AG04450 (cell line): ENCODE measurements at regions not wholly inside any gene's neighbourhood (a gene's known extent, or its start where the extent isn't known, plus 50 kb on each side); places are given as distances from the start of the nearest gene placed in this dataset.

Source experiments
- CTCF ChIA-PET: fragments of 300-600, 350-600 bp; formaldehyde crosslinking; extraction: SDS; loops from one replicate; lab custom pipeline; 2022; ENCODE audit warnings: antibody characterized with exemption, inconsistent platforms; lab: Charles Lee
- POLR2A ChIA-PET: fragments of 350-600 bp; formaldehyde crosslinking; extraction: SDS; loops from one replicate; lab custom pipeline; 2021; ENCODE audit warnings: antibody characterized with exemption, inconsistent platforms; lab: Yijun Ruan, JAX
- DNase-seq: peaks from one replicate; pipeline ENCODE4 v3.0.0-alpha.2; 2011; ENCODE audit warnings: low read depth, low spot score
- H3K27ac ChIP-seq: one replicate; pipeline ENCODE4 v1.5.1; 2012; ENCODE audit warnings: low read depth, low read length, control low read depth
- H3K27me3 ChIP-seq: one replicate; pipeline ENCODE4 v1.6.0; 2012; ENCODE audit warnings: low read length; ENCODE audit not compliant: control insufficient read depth, insufficient read depth
- H3K4me3 ChIP-seq: 2 replicates; pipeline ENCODE4 v1.5.1; 2011; ENCODE audit warnings: mild to moderate bottlenecking, low read depth, low read length, control low read depth
- H3K9me3 ChIP-seq: 2 replicates; pipeline ENCODE4 v1.5.1; 2012; ENCODE audit warnings: low read length; ENCODE audit not compliant: control insufficient read depth, insufficient read depth
- CTCF ChIP-seq: IDR thresholded peaks from 2 replicates; pipeline ENCODE4 v1.5.1; 2011; ENCODE audit warnings: low read depth, low read length, control low read depth, inconsistent platforms

DNA sequence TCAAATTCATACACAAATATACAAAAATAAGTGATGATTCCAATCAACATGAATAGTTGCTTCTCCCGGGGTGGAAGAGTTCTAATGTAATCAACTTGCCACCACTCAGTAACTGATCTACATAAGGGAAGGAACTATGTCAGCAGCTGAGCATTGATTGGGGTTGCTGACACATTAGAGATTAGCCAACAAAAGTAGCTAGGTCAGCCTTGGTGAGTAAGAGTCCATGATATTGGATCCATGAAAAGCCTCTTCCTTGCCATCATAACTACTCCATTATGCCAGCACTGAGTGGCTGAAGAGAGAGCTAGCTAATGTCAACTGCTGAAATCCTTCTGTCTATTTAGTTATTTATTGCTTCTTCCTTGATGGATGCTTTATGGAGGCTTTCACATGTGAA is 309.8 kb downstream of the NFIB start:
- no peak for TF ChIP-seq CTCF
- DNase-seq, result no peak
- Histone ChIP-seq H3K27me3 (peaks cover 21% of the 10 kb centered on the region), H3K9me3 (no peaks in the 10 kb centered on the region), H3K27ac (no peak overlapping the region), H3K4me3 (no peak overlapping the region)
- CTCF ChIA-PET, result no interaction called here
- POLR2A ChIA-PET, result no interaction called here

- no peaks in the 10 kb centered on the region for H3K27me3 ChIP-seq
- no peak for TF ChIP-seq CTCF
- H3K9me3 ChIP-seq, result no peaks in the 10 kb centered on the region
- DNase-seq, result no peak
- CTCF ChIA-PET, result no interaction called here
- no peak overlapping the region for H3K4me3 ChIP-seq
- POLR2A ChIA-PET, result no interaction called here
- H3K27ac ChIP-seq, result no peak overlapping the region
Observed at GRCh38 chr9:13994240-13994639, 319.7 kb downstream of the NFIB start.

DNA sequence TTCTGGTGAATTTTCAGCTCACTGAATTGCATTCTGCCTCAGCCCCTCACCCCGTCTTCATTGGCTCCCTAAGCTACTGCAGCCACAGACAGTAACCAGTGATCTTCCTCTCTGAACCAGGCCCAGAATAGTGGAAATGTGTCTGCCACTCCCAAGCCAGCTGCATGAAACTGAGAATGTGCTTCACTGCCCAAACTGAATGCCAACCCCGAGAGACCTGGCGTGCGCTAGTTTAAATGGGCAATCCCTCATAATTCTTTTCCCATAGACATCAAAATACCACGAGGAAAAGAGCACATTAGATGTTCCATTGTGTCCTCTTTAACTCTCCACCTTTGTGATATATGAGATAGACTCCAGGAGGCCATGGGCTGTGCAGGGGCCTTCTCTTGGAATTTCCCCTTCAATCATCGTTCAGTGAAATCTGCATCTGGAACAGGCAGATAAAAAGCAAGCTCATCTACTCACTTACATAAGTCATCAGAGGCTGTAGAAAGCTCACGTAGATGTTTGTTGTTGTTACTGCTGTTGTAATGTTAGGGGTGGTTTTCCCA is 320.2 kb downstream of the NFIB start:
- no peak for DNase-seq
- TF ChIP-seq CTCF, result no peak
- ChIA-PET CTCF (no interaction called here), POLR2A (no interaction called here)
- no peaks in the 10 kb centered on the region for H3K9me3 ChIP-seq
- H3K27ac ChIP-seq, result no peak overlapping the region
- H3K27me3 ChIP-seq, result no peaks in the 10 kb centered on the region
- H3K4me3 ChIP-seq, result no peak overlapping the region

DNA sequence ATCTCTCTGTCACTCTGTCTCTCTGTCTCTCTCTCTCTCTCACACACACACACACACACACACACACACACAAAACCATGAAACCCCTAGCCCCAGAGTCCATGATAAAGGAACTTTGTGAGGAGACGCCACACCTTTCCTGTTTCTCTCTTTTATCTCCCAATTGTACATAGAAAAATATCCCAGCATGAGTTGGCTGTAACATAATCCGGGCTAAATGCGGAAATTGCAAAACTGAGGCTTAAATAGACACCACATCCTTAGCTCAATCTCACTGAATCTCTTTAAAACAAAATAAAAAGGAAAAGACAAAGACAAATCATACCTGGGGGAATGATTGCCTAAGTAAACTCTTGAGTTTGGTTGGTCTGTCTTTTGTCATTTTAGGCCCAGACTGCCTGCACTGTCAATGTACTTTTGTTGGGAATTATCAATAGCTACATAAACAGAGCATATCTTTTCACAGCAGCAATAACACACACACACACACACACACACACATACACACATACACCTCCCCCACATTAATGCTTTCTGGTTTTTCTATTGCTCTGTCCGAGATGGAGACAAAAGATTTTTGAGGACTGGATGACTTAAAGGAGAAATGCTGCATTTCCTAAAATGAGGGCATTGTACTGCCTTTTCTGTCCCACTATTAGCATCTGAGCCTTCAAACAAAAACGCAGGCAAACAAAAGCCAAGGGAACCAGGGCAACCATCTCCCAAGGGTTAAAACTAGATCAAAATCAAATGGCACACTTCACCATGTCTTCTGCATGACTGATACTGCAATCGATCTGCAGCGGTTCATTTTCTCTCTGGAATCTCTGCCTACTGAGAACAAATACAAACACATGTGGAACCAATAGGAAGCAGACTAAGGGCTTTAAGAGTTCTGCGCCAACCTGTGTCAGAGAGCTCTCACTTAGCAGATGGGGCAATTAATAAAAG is 321.5 kb downstream of the NFIB start:
- no peak overlapping the region for H3K27ac ChIP-seq
- no peak for DNase-seq
- ChIA-PET CTCF (no interaction called here), POLR2A (no interaction called here)
- H3K9me3 ChIP-seq, result no peaks in the 10 kb centered on the region; the same call in 1 of the 2 replicates
- no peak overlapping the region for H3K4me3 ChIP-seq
- no peaks in the 10 kb centered on the region for H3K27me3 ChIP-seq
- TF ChIP-seq CTCF, result no peak

GRCh38 chr9:13991395-13991794 is 322.5 kb downstream of the NFIB start:
- TF ChIP-seq CTCF, result no peak
- CTCF ChIA-PET, result no interaction called here
- Histone ChIP-seq H3K4me3 (no peak overlapping the region), H3K27me3 (no peaks in the 10 kb centered on the region), H3K9me3 (peaks cover 5% of the 10 kb centered on the region), H3K27ac (no peak overlapping the region)
- POLR2A ChIA-PET, result no interaction called here
- no peak for DNase-seq
